ENCODE measurements at regions not wholly inside any gene's neighbourhood (a gene's known extent, or its start where the extent isn't known, plus 50 kb on each side); places are given as distances from the start of the nearest gene placed in this dataset.
A peak's percentile ranks its signal among the peaks of the same experiment; 100 is the strongest.
"Not testable (repeated sequence)": the region's sequence is repeated elsewhere in the genome, so short reads cannot be mapped to it uniquely, and the experiment has no call there.

GRCh38 chr2:52474091-52474490 lies 1293.5 kb upstream of the CHAC2 start:
- DNase-seq (ENCODE audit: low read depth in 2 of 2) = no peak

- no peak for DNase-seq (ENCODE audit: low read depth in 2 of 2)
These were observed 1294.1 kb upstream of the CHAC2 start for GRCh38 chr2:52473526-52473925.

- not testable (repeated sequence) for DNase-seq (ENCODE audit: low read depth in 2 of 2)
These were observed 1297.1 kb upstream of the CHAC2 start for GRCh38 chr2:52470457-52470856.

- DNase-seq (ENCODE audit: low read depth in 2 of 2) = no peak
These were observed 1300.4 kb upstream of the CHAC2 start for GRCh38 chr2:52467189-52467588.

DNA sequence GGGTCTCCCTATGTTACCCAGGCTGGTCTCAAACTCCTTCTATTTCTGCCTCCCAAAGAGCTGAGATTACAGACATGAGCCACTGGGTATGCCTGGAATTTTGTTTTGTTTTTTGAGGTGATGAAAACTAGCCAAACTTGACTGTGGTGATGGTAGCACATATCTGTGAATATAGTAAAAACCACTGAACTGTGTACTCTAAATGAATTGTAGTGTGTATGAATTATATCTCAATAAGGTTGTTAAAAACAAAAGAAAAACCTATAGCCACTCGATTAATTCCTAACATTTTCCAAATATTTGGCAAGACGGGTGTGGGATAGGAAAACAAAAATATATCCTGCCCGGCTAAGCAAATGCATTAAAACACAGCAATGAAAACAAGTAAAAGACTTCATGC lies 1302.3 kb upstream of the CHAC2 start:
- DNase-seq (ENCODE audit: low read depth in 2 of 2) = no peak

DNA sequence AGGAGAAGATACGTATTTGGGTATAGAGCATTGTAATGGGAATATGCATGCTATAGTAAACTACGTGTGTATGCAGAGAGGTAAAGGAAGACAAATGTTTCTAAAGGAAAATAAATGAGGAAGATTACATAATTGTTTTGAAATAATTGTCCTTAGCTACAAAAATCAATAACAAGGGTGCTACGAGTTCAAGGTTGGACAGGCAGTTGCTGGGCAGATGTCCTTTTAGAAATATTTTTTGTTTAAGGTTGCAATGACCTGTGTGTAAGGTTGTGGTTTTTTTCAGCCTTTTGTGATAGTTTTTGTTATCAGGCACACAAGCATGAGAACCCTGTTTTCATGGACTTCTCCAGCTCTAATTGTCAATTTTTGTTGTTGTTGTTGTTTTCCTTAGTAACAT lies 1304.1 kb upstream of the CHAC2 start:
- DNase-seq (ENCODE audit: low read depth in 2 of 2) = no peak

- no peak for DNase-seq (ENCODE audit: low read depth in 2 of 2)
These were observed 1310.8 kb upstream of the CHAC2 start for GRCh38 chr2:52456561-52457377.

DNA sequence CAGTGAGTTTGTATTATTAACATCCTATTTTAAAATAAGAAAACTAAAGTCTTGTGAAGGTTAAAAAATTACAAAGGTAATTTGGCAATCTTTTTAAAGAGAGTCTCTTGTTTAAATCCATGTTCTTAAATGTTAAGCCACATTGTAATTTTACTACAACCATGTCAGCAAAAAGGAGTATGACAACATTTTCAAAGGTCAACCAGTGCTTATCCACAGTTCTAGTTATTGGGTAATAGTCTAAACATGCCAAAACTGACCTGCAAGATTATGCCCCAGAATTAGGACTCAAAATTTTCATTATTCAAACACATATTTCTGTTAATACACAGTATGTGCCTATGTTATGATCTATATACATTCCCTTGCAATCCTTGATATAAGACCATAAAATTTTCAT lies 1312.6 kb upstream of the CHAC2 start:
- no peak for DNase-seq (ENCODE audit: low read depth in 2 of 2)

DNA sequence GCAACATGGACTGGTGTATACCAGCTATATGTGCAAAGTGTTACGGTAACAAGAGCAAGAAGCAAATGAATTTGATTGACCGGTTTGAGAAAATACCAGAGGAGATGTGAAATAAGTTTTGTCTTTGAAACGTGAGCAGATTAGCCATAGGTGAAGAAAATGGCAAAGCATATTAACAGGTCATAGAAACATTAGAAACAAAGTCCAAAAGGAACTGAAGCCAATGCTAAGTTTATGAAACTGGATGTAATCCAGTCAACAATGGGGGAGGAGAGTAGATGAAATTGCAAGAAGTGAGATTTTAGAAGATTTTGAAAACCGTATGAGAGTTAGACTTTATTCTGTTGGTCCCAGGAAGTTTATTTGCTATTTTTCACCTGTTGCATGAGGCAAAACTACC lies 1315.4 kb upstream of the CHAC2 start:
- no peak for DNase-seq (ENCODE audit: low read depth in 2 of 2)

GRCh38 chr2:52445686-52446085 lies 1321.9 kb upstream of the CHAC2 start:
- no peak for DNase-seq (ENCODE audit: low read depth in 2 of 2)

- DNase-seq (ENCODE audit: low read depth in 2 of 2) = no peak
These were observed 1336.2 kb upstream of the CHAC2 start for GRCh38 chr2:52431352-52431760.

DNA sequence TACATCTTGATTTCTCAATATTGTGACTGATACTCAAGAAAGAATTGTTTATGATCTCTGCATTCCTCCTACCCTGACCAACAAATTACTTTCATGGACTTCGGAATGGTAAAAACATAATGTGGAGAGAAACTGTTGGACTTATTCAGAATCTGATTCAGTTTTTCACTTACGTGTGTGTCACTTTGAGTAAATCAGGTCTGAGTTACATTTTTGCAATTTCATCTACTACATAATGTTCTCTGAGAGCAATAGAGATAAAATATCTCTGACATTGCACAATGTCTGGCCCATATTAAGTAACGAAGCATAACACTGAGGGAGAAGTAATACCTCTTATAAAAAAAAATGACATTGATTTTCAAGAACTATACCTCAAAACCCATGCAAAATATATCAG lies 1337.9 kb upstream of the CHAC2 start:
- DNase-seq (ENCODE audit: low read depth in 2 of 2) = no peak

- DNase-seq (ENCODE audit: low read depth in 2 of 2) = no peak
These were observed 1338.4 kb upstream of the CHAC2 start for GRCh38 chr2:52429171-52429570.

GRCh38 chr2:52428224-52428623 lies 1339.4 kb upstream of the CHAC2 start:
- DNase-seq (ENCODE audit: low read depth in 2 of 2) = no peak

DNA sequence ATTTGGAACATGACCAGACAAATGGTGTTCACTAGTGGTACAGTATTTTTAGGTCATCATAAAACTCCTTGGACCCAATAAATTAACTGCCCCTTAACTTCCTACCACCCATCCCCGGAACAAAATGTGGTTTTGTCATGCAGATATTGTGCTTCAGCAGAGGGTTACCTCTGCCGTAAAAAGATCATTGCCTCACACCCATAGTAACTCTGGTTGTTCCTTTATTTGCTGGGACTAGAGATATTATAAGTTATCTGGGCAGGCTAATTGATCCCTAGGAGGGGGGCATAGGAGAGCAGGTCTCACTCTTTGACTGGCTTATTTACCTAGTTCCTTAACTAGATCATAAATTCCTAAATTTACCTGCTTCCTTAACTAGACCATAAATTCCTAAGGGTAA lies 1343.9 kb upstream of the CHAC2 start:
- DNase-seq (ENCODE audit: low read depth in 2 of 2) = no peak

DNA sequence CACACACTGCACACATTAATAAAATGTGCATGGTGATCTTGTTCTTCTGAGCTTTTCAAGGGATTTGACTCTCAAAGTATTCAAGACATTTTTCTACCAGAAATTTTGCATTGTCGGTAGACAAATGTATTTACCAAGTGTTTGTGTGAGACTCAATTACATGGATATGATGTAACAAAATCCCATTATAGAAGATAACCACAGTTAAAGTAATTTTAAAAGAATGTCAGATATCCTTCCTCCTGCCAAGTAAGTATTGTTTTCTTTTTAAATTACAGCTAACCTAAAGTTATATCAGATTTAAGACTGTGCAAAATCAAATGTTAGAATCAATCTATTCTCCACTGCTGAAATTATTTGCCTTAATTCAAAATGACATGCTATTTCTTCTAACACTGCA lies 1344.5 kb upstream of the CHAC2 start:
- DNase-seq (ENCODE audit: low read depth in 2 of 2) = no peak

DNA sequence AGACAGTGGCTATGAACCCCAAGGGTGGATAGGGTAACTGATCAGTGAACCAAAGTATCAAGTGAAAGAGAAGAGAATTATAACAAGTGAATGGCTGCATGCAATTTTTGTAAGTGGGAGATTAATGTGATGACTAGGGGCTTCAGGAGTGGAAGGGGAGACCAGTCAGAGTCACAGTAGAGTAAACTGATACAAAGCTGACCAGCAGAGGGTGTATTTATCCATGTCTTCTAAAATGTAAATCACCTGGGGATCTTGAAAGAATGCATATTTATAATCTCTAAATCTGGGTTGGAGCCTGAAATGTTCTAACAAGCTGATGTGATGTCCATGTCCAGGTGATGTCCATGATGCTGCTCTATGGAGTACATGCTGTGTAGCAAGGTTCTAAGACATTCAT lies 1351.3 kb upstream of the CHAC2 start:
- no peak for DNase-seq (ENCODE audit: low read depth in 2 of 2)

DNA sequence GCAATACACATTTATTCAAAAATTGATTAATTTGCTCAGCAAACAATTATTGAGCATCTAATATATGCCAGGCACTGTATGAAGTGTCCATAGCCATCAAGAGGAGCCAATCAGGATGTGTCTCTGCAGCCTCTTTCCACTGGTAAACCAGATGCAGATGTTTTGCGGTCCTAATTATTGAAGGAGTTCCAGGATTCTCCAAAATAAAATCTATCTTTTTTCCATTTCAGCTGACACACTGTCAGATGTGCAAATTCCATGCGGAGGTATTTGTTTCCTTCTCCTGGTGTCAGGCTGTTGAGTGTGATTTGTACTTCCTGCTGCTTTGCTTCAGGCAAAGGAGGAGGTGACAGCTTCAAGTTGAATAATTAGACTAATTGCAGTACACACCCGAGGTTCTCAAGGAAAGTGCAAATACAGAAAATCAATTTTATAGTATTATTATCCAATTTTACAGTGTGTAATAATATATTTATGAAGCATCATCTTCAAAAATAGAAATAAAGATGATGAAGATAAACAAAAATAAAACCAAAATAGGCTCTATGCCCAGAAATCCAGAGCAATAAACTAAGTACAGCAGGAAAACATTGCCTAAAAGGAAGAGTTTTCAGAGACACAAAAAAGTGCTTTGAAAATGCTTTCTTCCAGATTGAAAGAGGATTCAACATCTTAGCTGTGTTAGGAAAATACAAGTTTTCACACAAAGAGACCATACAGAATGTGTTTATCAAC lies 1352.9 kb upstream of the CHAC2 start:
- peak in 1 of 2 experiments; percentile 13 for DNase-seq (ENCODE audit: low read depth in 2 of 2)

DNA sequence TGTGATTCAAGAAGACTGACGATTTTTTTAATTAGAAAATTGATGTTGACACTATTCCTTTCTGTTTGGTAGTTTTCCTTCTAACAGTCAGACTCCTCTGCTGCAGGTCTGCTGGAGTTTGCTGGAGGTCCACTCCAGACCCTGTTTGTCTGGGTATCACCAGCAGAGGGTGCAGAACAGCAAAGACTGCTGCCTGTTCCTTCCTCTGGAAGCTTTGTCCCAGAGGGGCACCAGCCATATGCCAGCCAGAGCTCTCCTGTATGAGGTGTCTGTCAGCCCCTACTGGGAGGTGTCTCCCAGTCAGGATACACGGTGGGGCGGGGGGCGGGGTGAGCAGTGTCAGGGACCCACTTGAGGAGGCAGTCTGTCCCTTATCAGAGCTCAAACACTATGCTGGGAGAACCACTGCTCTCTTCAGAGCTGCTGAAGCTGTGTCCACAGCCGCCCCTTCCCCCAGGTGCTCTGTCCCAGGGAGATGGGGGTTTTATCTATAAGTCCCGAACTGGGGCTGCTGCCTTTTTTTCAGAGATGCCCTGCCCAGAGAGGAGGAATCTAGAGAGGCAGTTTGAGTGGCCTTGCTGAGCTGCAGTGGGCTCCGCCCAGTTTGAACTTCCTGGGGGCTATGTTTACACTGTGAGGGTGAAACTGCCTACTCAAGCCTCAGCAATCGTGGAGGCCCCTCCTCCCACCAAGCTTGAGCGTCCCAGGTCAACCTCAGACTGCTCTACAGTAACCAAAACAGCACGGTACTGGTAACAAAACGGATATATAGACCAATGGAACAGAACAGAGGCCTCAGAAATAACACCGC lies 1358.1 kb upstream of the CHAC2 start:
- not testable (repeated sequence) for DNase-seq (ENCODE audit: low read depth in 2 of 2)

- DNase-seq (ENCODE audit: low read depth in 2 of 2) = no peak
These were observed 1361.6 kb upstream of the CHAC2 start for GRCh38 chr2:52405980-52406379.

- no peak for DNase-seq (ENCODE audit: low read depth in 2 of 2)
These were observed 1362.7 kb upstream of the CHAC2 start for GRCh38 chr2:52404866-52405265.

GRCh38 chr2:52404046-52404445 lies 1363.6 kb upstream of the CHAC2 start:
- no peak for DNase-seq (ENCODE audit: low read depth in 2 of 2)

Measured in fibroblast of skin of left biceps (primary cell).